B cell (primary cell): ENCODE measurements at regions not wholly inside any gene's neighbourhood (a gene's known extent, or its start where the extent isn't known, plus 50 kb on each side); places are given as distances from the start of the nearest gene placed in this dataset.

Experiments used
- ATAC-seq: fragments of 200-7000 bp; cut with Tn5 transposase; one replicate; pipeline ENCODE4 v1.10.0; 2021; ENCODE audit warnings: low read depth, mild to moderate bottlenecking, moderate number of reproducible peaks, moderate library complexity
- CTCF ChIA-PET: fragments of 350-600 bp; sonication (Branson Sonifier 250); formaldehyde crosslinking; loops from one replicate; lab custom pipeline; 2021; ENCODE audit warnings: antibody characterized with exemption, inconsistent platforms; lab: Charles Lee
- POLR2A ChIA-PET: fragments of 350-600 bp; sonication (Branson Sonifier 250); formaldehyde crosslinking; loops from one replicate; lab custom pipeline; 2021; ENCODE audit warnings: antibody characterized with exemption; lab: Charles Lee
- DNase-seq: peaks from one replicate; pipeline ENCODE4 v3.0.0; 2013
- H2AFZ ChIP-seq: 2 replicates; pipeline ENCODE4 v1.6.1; 2012; ENCODE audit warnings: mild to moderate bottlenecking, low read depth, low read length; ENCODE audit not compliant: insufficient read depth, poor library complexity, severe bottlenecking
- H3K27ac ChIP-seq, 2 donors: 1 replicate in 1 of 2; 2 replicates in 1 of 2; pipeline ENCODE4 v1.5.1; 2012 to 2013; ENCODE audit warnings: low read length in 2 of 2, mild to moderate bottlenecking in 2 of 2, moderate library complexity in 1 of 2
- H3K27me3 ChIP-seq, 4 experiments: fragments of 200-600 bp in 1 of 4; sonication (generic) in 1 of 4; replicated peaks in 1 of 4; 1 replicate in 2 of 4; 2 replicates in 2 of 4; pipeline versions ENCODE4 v1.6.1 to v1.7.0; 2013 to 2016; ENCODE audit warnings: low read length in 3 of 4, mild to moderate bottlenecking in 2 of 4, mixed read lengths in 1 of 4, moderate library complexity in 1 of 4; ENCODE audit not compliant: insufficient read depth in 4 of 4, control insufficient read depth in 3 of 4; ENCODE audit errors: control extremely low read depth in 1 of 4
- H3K36me3 ChIP-seq, 2 experiments: replicated peaks in 1 of 2; 1 replicate in 1 of 2; 2 replicates in 1 of 2; pipeline versions ENCODE4 v1.6.1 to v1.7.1; 2013; ENCODE audit warnings: low read length in 1 of 2; ENCODE audit not compliant: insufficient read depth in 2 of 2, control insufficient read depth in 1 of 2; ENCODE audit errors: control extremely low read depth in 1 of 2, extremely low read depth in 1 of 2
- H3K4me1 ChIP-seq, 2 donors: fragments of 200-600 bp in 1 of 2; sonication (generic) in 1 of 2; 1 replicate in 1 of 2; 2 replicates in 1 of 2; pipeline versions ENCODE4 v1.5.1 to v1.6.1; 2013 to 2017; ENCODE audit warnings: low read length in 2 of 2; ENCODE audit not compliant: control insufficient read depth in 2 of 2, insufficient read depth in 2 of 2
- H3K4me2 ChIP-seq: replicated peaks from 2 replicates; pipeline ENCODE3; 2012; ENCODE audit warnings: mild to moderate bottlenecking, low read depth, low read length; ENCODE audit not compliant: poor library complexity, severe bottlenecking
- H3K4me3 ChIP-seq, 5 experiments: fragments of 200-600 bp in 1 of 5; sonication (generic) in 1 of 5; 1 replicate in 3 of 5; 2 replicates in 2 of 5; pipeline versions ENCODE4 v1.5.1 to v1.7.0; 2011 to 2016; ENCODE audit warnings: low read length in 4 of 5, mild to moderate bottlenecking in 4 of 5, low read depth in 2 of 5, control low read depth in 1 of 5, moderate library complexity in 1 of 5; ENCODE audit not compliant: insufficient read depth in 1 of 5; ENCODE audit errors: control extremely low read depth in 1 of 5, extremely low read depth in 1 of 5
- H3K79me2 ChIP-seq: fragments of 200-600 bp; sonication (generic); one replicate; pipeline ENCODE4 v1.6.0; 2016; ENCODE audit warnings: low read length; ENCODE audit not compliant: control insufficient read depth, insufficient read depth
- H3K9ac ChIP-seq: fragments of 200-600 bp; sonication (generic); 2 replicates; pipeline ENCODE4 v1.6.1; 2017; ENCODE audit warnings: mild to moderate bottlenecking, low read length, moderate library complexity
- H3K9me3 ChIP-seq, 3 donors: one replicate each; pipeline versions ENCODE4 v1.6.1 to v1.7.1; 2013; ENCODE audit warnings: low read length in 2 of 3; ENCODE audit not compliant: control insufficient read depth in 2 of 3, insufficient read depth in 1 of 3; ENCODE audit errors: control extremely low read depth in 1 of 3
- H4K20me1 ChIP-seq: 2 replicates; pipeline ENCODE4 v1.6.0; 2012; ENCODE audit warnings: mild to moderate bottlenecking, low read length; ENCODE audit not compliant: insufficient read depth, control insufficient read depth, poor library complexity, severe bottlenecking
- H3K27ac Mint-ChIP-seq: one replicate; pipeline ENCODE4 v1.8.0; 2021; ENCODE audit warnings: mixed read lengths
- H3K27me3 Mint-ChIP-seq: one replicate; pipeline ENCODE4 v1.8.0; 2021; ENCODE audit warnings: mixed read lengths
- H3K4me1 Mint-ChIP-seq: one replicate; pipeline ENCODE4 v1.8.0; 2021; ENCODE audit warnings: mixed read lengths
- H3K4me3 Mint-ChIP-seq: one replicate; pipeline ENCODE4 v1.8.0; 2021; ENCODE audit warnings: mixed read lengths
- H3K9me3 Mint-ChIP-seq: one replicate; pipeline ENCODE4 v1.8.0; 2022; ENCODE audit warnings: mixed read lengths; ENCODE audit not compliant: insufficient read depth
- EZH2 ChIP-seq: IDR thresholded peaks from 2 replicates; pipeline ENCODE4 v1.6.1; 2012; ENCODE audit warnings: borderline replicate concordance, low read depth, mild to moderate bottlenecking, moderate library complexity, low read length; ENCODE audit not compliant: insufficient read depth, poor library complexity, severe bottlenecking
- WGBS: methylation state at CpG from one replicate; pipeline ENCODE4 v1.1.5; 2013; ENCODE audit warnings: missing lambda C conversion rate; ENCODE audit not compliant: insufficient coverage; 5-methylcytosine and 5-hydroxymethylcytosine counted together
- intact Hi-C: fragments of 100-400 bp; cut with micrococcal nuclease; formaldehyde crosslinking; loops from one replicate; pipeline ENCODE4 v1.10.0; 2022
- TF ChIP-seq, protein P1 (sequence below): fragments of 200-600 bp; IDR thresholded peaks from one replicate; pipeline ENCODE4 v1.8.0; 2022; ENCODE audit warnings: antibody characterized with exemption, mild to moderate bottlenecking

DNA sequence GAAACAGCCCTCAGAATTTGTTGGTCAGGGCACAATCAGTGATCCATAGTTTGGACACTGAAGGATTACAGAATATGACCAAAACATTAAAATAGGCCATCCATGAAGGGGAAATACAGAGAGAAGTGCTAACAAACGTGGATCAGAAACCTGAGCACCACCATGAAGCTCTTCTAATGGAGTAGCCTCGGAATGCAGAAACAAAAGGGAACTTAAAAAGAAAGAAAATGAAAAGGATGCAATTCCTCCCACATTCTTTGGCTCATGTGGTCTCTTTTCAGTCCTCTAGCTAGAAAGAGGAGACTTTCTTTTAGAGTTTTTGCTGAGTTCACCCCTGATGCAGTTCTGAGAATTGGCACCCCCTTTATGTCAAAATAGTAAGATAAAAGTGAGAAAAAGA is 989.8 kb upstream of the B3GALT2 start:
- H3K9me3 Mint-ChIP-seq = no peaks in the 10 kb centered on the region
- H3K4me3 Mint-ChIP-seq = no peak overlapping the region
- no peak for ATAC-seq

DNA sequence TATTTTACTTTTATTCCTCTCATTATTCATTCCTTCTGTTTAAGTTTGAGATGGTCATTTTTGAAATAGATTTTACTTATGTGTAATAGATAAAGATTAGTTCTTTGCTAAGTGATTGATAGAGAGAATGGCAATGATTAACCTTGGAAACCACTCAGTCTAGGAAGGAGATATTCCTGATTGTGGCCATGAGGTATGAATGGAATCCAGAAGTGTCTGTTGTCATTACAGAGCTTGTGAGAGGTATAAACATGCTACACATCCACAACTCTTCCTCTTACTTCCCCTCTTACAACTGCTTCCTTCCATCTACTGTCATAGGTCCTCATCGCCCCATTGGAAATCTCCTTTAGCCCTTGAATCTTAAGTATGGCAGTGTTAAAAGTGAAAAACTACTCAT is 988.8 kb upstream of the B3GALT2 start:
- H3K9ac ChIP-seq = no peak overlapping the region
- no peak overlapping the region for H3K4me2 ChIP-seq
- ATAC-seq (no peak), DNase-seq (no peak)
- TF ChIP-seq, protein P1, sequence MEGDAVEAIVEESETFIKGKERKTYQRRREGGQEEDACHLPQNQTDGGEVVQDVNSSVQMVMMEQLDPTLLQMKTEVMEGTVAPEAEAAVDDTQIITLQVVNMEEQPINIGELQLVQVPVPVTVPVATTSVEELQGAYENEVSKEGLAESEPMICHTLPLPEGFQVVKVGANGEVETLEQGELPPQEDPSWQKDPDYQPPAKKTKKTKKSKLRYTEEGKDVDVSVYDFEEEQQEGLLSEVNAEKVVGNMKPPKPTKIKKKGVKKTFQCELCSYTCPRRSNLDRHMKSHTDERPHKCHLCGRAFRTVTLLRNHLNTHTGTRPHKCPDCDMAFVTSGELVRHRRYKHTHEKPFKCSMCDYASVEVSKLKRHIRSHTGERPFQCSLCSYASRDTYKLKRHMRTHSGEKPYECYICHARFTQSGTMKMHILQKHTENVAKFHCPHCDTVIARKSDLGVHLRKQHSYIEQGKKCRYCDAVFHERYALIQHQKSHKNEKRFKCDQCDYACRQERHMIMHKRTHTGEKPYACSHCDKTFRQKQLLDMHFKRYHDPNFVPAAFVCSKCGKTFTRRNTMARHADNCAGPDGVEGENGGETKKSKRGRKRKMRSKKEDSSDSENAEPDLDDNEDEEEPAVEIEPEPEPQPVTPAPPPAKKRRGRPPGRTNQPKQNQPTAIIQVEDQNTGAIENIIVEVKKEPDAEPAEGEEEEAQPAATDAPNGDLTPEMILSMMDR = no peak
- TF ChIP-seq EZH2 = no peak
- Mint-ChIP-seq H3K9me3 (no peaks in the 10 kb centered on the region), H3K27me3 (no peaks in the 10 kb centered on the region), H3K4me1 (no peaks in the 10 kb centered on the region), H3K27ac (no peak overlapping the region), H3K4me3 (no peak overlapping the region)
- no peaks in the 10 kb centered on the region for H3K36me3 ChIP-seq
- no CpG with 5 or more reads among the region's 1 CpG for WGBS
- no peak overlapping the region for H2AFZ ChIP-seq
- H3K4me3 ChIP-seq = no peak overlapping the region
- intact Hi-C loops = no loop called here
- H4K20me1 ChIP-seq = no peaks in the 10 kb centered on the region
- H3K4me1 ChIP-seq = no peaks in the 10 kb centered on the region
- no peak overlapping the region for H3K27ac ChIP-seq
- CTCF ChIA-PET = no interaction called here
- H3K9me3 ChIP-seq = no peaks in the 10 kb centered on the region
- no peaks in the 10 kb centered on the region for H3K79me2 ChIP-seq
- POLR2A ChIA-PET = no interaction called here
- H3K27me3 ChIP-seq = no peaks in the 10 kb centered on the region

More for the DNA sequence above, 989.8 kb upstream of the B3GALT2 start:
- ChIA-PET CTCF (no interaction called here), POLR2A (no interaction called here)
- H3K27ac ChIP-seq = no peak overlapping the region
- no peaks in the 10 kb centered on the region for H3K36me3 ChIP-seq
- H3K4me3 ChIP-seq = no peak overlapping the region
- DNase-seq = no peak
- H3K4me1 Mint-ChIP-seq = no peaks in the 10 kb centered on the region
- H3K4me1 ChIP-seq = no peaks in the 10 kb centered on the region
- no peaks in the 10 kb centered on the region for H3K27me3 ChIP-seq
- H2AFZ ChIP-seq = no peak overlapping the region
- H3K27ac Mint-ChIP-seq = no peak overlapping the region
- no peak overlapping the region for H3K9ac ChIP-seq
- no CpG with 5 or more reads among the region's 2 CpGs for WGBS
- no peaks in the 10 kb centered on the region for H3K79me2 ChIP-seq
- H3K4me2 ChIP-seq = no peak overlapping the region
- peaks cover 0 to 2% (median 0%) of the 10 kb centered on the region in 3 donors for H3K9me3 ChIP-seq
- H3K27me3 Mint-ChIP-seq = no peaks in the 10 kb centered on the region
- TF ChIP-seq EZH2 = no peak
- TF ChIP-seq, protein P1 = no peak
- intact Hi-C loops = no loop called here
- H4K20me1 ChIP-seq = no peaks in the 10 kb centered on the region
